LNCAP (cell line): ENCODE measurements at regions not wholly inside any gene's neighbourhood (a gene's known extent, or its start where the extent isn't known, plus 50 kb on each side); places are given as distances from the start of the nearest gene placed in this dataset.

Source experiments
- CTCF ChIP-seq: fragments of 450-650 bp; IDR thresholded peaks from 2 replicates; pipeline ENCODE4 v1.5.1; 2017; ENCODE audit warnings: mild to moderate bottlenecking

- no peak for TF ChIP-seq CTCF
These were observed 149.9 kb downstream of the CRPPA start for GRCh38 chr7:16271355-16271915.

- TF ChIP-seq CTCF, result no peak
These were observed 150.5 kb downstream of the CRPPA start for GRCh38 chr7:16270844-16271243.

GRCh38 chr7:16268821-16269768, 152.2 kb downstream of the CRPPA start:
- no peak for TF ChIP-seq CTCF

GRCh38 chr7:16267953-16268820, 153.2 kb downstream of the CRPPA start:
- no peak for TF ChIP-seq CTCF

- no peak for TF ChIP-seq CTCF
These were observed 154.5 kb downstream of the CRPPA start for GRCh38 chr7:16266877-16267276.

GRCh38 chr7:16265863-16266458, 155.4 kb downstream of the CRPPA start:
- no peak for TF ChIP-seq CTCF
